WERI-Rb-1 (cell line): ENCODE measurements at regions not wholly inside any gene's neighbourhood (a gene's known extent, or its start where the extent isn't known, plus 50 kb on each side); places are given as distances from the start of the nearest gene placed in this dataset.

ENCODE experiments used
- DNase-seq: peaks from one replicate; pipeline ENCODE4 v3.0.0-alpha.2; 2020
- H3K27ac ChIP-seq: fragments of 250-450 bp; sonication (Bioruptor Pico); 2 replicates; pipeline ENCODE4 v1.5.1; 2020; ENCODE audit warnings: mild to moderate bottlenecking, moderate library complexity
- H3K27me3 ChIP-seq: fragments of 250-450 bp; sonication (Bioruptor Pico); 2 replicates; pipeline ENCODE4 v1.5.1; 2021; ENCODE audit warnings: mild to moderate bottlenecking, low read depth, moderate library complexity; ENCODE audit not compliant: insufficient read depth, severe bottlenecking
- H3K36me3 ChIP-seq: fragments of 250-450 bp; sonication (Bioruptor Pico); 2 replicates; pipeline ENCODE4 v1.5.1; 2020; ENCODE audit warnings: mild to moderate bottlenecking, moderate library complexity
- H3K4me3 ChIP-seq: 2 replicates; pipeline ENCODE4 v1.5.1; 2011; ENCODE audit warnings: low read depth, mild to moderate bottlenecking, control low read depth, low read length
- H3K9me3 ChIP-seq: fragments of 250-450 bp; sonication (Bioruptor Pico); 2 replicates; pipeline ENCODE4 v1.5.1; 2021; ENCODE audit warnings: mild to moderate bottlenecking, moderate library complexity; ENCODE audit not compliant: severe bottlenecking
- CTCF ChIP-seq: IDR thresholded peaks from 2 replicates; pipeline ENCODE4 v1.5.1; 2011; ENCODE audit warnings: low read depth, mild to moderate bottlenecking, control low read depth, inconsistent platforms, low read length

- no peaks in the 10 kb centered on the region for H3K36me3 ChIP-seq
- H3K4me3 ChIP-seq = no peak overlapping the region
- no peak for TF ChIP-seq CTCF
- no peak for DNase-seq
- H3K27me3 ChIP-seq = no peaks in the 10 kb centered on the region
- H3K27ac ChIP-seq = no peak overlapping the region
- no peaks in the 10 kb centered on the region for H3K9me3 ChIP-seq
Observed at GRCh38 chr13:53220038-53220437, 191.4 kb downstream of the OLFM4 start.

- DNase-seq = peak; percentile 49
- no peaks in the 10 kb centered on the region for H3K36me3 ChIP-seq
- peak overlapping the region; percentile 62 for H3K27ac ChIP-seq
- H3K4me3 ChIP-seq = no peak overlapping the region
- TF ChIP-seq CTCF = no peak
- H3K9me3 ChIP-seq = no peaks in the 10 kb centered on the region
- H3K27me3 ChIP-seq = no peaks in the 10 kb centered on the region
Observed at GRCh38 chr13:53237696-53238095, 209.1 kb downstream of the OLFM4 start.

GRCh38 chr13:53238261-53238660 is 209.6 kb downstream of the OLFM4 start:
- Histone ChIP-seq H3K9me3 (no peaks in the 10 kb centered on the region), H3K27ac (peak overlapping the region; percentile 62), H3K36me3 (no peaks in the 10 kb centered on the region), H3K4me3 (no peak overlapping the region), H3K27me3 (no peaks in the 10 kb centered on the region)
- no peak for DNase-seq
- no peak for TF ChIP-seq CTCF

- H3K36me3 ChIP-seq = no peaks in the 10 kb centered on the region
- H3K9me3 ChIP-seq = no peaks in the 10 kb centered on the region
- no peak overlapping the region; the same call in 1 of the 2 replicates for H3K4me3 ChIP-seq
- no peaks in the 10 kb centered on the region for H3K27me3 ChIP-seq
- peak overlapping the region; percentile 94 for H3K27ac ChIP-seq
- peak; percentile 60 for DNase-seq
- TF ChIP-seq CTCF = no peak
Observed at GRCh38 chr13:53240401-53241025, 211.9 kb downstream of the OLFM4 start.

- H3K36me3 ChIP-seq = no peaks in the 10 kb centered on the region
Observed at GRCh38 chr13:53241891-53242348, 213.3 kb downstream of the OLFM4 start.

More at GRCh38 chr13:53241891-53242348, 213.3 kb downstream of the OLFM4 start:
- Histone ChIP-seq H3K4me3 (no peak overlapping the region), H3K27ac (peak overlapping the region; percentile 94), H3K27me3 (no peaks in the 10 kb centered on the region), H3K9me3 (no peaks in the 10 kb centered on the region)
- TF ChIP-seq CTCF = no peak
- DNase-seq = peak; percentile 75
